Lung (tissue), 11 donors: ENCODE measurements at regions not wholly inside any gene's neighbourhood (a gene's known extent, or its start where the extent isn't known, plus 50 kb on each side); places are given as distances from the start of the nearest gene placed in this dataset.

Source experiments
- ATAC-seq: fragments of 200-7000 bp; cut with Tn5 transposase; one replicate; pipeline ENCODE4 v1.9.1; 2020; ENCODE audit warnings: moderate number of reproducible peaks; ENCODE audit not compliant: insufficient read depth, low FRiP score
- DNase-seq, 3 donors: peaks; one replicate each; pipeline ENCODE4 v3.0.0-alpha.2; 2013 to 2017
- H3K27ac ChIP-seq, 2 donors: one replicate each; pipeline ENCODE4 v1.5.1; 2013; ENCODE audit warnings: mild to moderate bottlenecking in 2 of 2, moderate library complexity in 2 of 2, control low read depth in 1 of 2, inconsistent platforms in 1 of 2, low read depth in 1 of 2, low read length in 1 of 2
- H3K27me3 ChIP-seq, 3 donors: one replicate each; pipeline ENCODE4 v1.5.1; 2013; ENCODE audit warnings: low read length in 2 of 3; ENCODE audit not compliant: control insufficient read depth in 3 of 3, insufficient read depth in 3 of 3
- H3K36me3 ChIP-seq, 4 donors: one replicate each; pipeline ENCODE4 v1.5.1; 2013; ENCODE audit warnings: low read length in 4 of 4, mild to moderate bottlenecking in 1 of 4, moderate library complexity in 1 of 4; ENCODE audit not compliant: control insufficient read depth in 4 of 4, insufficient read depth in 4 of 4
- H3K4me1 ChIP-seq, 5 donors: one replicate each; pipeline ENCODE4 v1.5.1; 2013; ENCODE audit warnings: low read length in 5 of 5, mild to moderate bottlenecking in 2 of 5, moderate library complexity in 1 of 5; ENCODE audit not compliant: control insufficient read depth in 5 of 5, insufficient read depth in 5 of 5
- H3K4me3 ChIP-seq: one replicate; pipeline ENCODE4 v1.5.1; 2013; ENCODE audit warnings: mild to moderate bottlenecking, control low read depth, moderate library complexity
- H3K9ac ChIP-seq, 2 donors: one replicate each; pipeline ENCODE4 v1.5.1; 2013; ENCODE audit warnings: low read length in 2 of 2, control low read depth in 1 of 2; ENCODE audit not compliant: insufficient read depth in 1 of 2
- H3K9me3 ChIP-seq, 4 donors: one replicate each; pipeline ENCODE4 v1.5.1; 2013; ENCODE audit warnings: low read length in 3 of 4, mild to moderate bottlenecking in 1 of 4, moderate library complexity in 1 of 4; ENCODE audit not compliant: control insufficient read depth in 4 of 4, insufficient read depth in 3 of 4
- WGBS, 2 donors: extraction: QIAGEN DNeasy Blood & Tissue Kit; methylation state at CpG; one replicate each; pipeline ENCODE4 v1.1.7; 2013; 5-methylcytosine and 5-hydroxymethylcytosine counted together
- TF ChIP-seq, protein P1 (sequence below): IDR thresholded peaks from 2 replicates; pipeline ENCODE4 v1.5.1; 2012; ENCODE audit warnings: mild to moderate bottlenecking; ENCODE audit errors: control extremely low read depth, extremely low read depth
- donor health status: control.
- donor health status: control.
- donor health status: Bipolar disorder and iron deficiency.
- donor health status: healthy.
- donor health status: DM: yes; HTN: yes; CAD: no.

DNA sequence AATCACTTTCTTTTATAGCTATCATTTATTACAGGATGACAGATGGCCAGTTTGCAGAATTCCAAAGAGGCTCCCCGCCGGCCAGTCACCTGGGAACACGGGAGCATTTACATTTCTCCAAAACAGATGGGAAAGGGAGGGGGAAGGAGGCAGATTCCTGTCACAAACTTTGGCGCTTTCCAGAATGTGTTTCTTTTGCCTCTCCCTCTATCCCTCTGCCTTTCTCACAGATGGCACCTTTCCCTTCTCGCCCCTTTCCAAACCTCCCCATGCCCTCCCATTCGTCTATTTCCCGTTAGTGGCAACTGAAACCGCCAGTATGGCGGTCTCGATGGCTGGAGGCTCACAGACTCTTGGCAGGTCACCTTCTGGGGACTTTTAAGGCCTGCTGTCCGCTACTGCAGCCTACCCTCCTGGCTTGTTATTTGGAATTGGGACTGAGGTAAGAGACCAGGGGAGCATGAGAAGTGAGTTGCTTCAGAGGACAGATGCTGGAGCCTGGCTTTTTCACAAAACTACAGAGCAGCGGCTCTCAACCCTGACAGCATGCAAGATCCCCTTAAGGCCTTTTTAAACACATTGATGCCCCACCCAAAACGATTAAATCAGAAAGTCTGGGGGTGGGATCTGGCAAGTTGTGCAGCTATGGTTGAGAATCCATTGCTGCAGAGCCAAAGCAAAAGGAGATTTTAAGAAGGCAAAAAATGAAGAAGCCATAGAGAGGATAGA, 161.5 kb upstream of the VASH1 start:
- Histone ChIP-seq H3K9ac (no peak overlapping the region), H3K4me3 (no peak overlapping the region), H3K9me3 (peaks cover 0 to 4% (median 0%) of the 10 kb centered on the region in 4 donors), H3K27me3 (peaks cover 0 to 3% (median 0%) of the 10 kb centered on the region in 3 donors), H3K27ac (no peak overlapping the region), H3K4me1 (no peaks in the 10 kb centered on the region), H3K36me3 (no peaks in the 10 kb centered on the region)
- DNase-seq (no peak), ATAC-seq (no peak)
- WGBS, 2 donors, result 71 to 76% methylated on average over 13 of the region's 13 CpGs
- TF ChIP-seq, protein P1, sequence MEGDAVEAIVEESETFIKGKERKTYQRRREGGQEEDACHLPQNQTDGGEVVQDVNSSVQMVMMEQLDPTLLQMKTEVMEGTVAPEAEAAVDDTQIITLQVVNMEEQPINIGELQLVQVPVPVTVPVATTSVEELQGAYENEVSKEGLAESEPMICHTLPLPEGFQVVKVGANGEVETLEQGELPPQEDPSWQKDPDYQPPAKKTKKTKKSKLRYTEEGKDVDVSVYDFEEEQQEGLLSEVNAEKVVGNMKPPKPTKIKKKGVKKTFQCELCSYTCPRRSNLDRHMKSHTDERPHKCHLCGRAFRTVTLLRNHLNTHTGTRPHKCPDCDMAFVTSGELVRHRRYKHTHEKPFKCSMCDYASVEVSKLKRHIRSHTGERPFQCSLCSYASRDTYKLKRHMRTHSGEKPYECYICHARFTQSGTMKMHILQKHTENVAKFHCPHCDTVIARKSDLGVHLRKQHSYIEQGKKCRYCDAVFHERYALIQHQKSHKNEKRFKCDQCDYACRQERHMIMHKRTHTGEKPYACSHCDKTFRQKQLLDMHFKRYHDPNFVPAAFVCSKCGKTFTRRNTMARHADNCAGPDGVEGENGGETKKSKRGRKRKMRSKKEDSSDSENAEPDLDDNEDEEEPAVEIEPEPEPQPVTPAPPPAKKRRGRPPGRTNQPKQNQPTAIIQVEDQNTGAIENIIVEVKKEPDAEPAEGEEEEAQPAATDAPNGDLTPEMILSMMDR, result no peak

GRCh38 chr14:76603713-76604112, 157.6 kb upstream of the VASH1 start:
- Histone ChIP-seq H3K9me3 (peaks cover 0 to 4% (median 0%) of the 10 kb centered on the region in 4 donors), H3K4me1 (no peaks in the 10 kb centered on the region), H3K9ac (no peak overlapping the region), H3K27me3 (peaks cover 0 to 3% (median 0%) of the 10 kb centered on the region in 3 donors), H3K36me3 (no peaks in the 10 kb centered on the region), H3K27ac (no peak overlapping the region), H3K4me3 (no peak overlapping the region)
- DNase-seq (no peak), ATAC-seq (no peak)
- TF ChIP-seq, protein P1, result no peak
- WGBS, 2 donors, result 69 to 82% methylated on average over 7 of the region's 7 CpGs

DNA sequence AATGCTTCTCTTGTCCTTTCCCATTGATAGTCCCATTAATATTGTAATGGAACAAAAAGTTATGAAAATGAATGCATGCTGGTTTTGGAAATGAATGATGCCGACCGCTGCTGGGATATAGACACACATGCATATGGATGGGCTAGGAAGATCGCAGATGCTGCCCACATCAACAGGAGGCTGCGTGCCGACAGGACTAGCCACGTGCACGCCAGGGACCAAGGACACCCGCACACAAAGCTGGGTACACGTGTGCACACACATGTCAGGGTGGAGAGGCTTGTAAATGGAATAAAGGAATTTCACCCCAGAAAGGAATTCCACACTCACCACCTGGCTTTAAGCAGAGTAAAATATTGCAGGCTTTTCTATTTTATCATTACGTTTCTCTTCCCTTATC, 153.8 kb upstream of the VASH1 start:
- TF ChIP-seq, protein P1, result no peak
- Histone ChIP-seq H3K36me3 (no peaks in the 10 kb centered on the region), H3K4me3 (no peak overlapping the region), H3K9ac (no peak overlapping the region), H3K4me1 (no peaks in the 10 kb centered on the region), H3K27ac (no peak overlapping the region), H3K27me3 (peaks cover 0 to 2% (median 0%) of the 10 kb centered on the region in 3 donors), H3K9me3 (peaks cover 0 to 2% (median 0%) of the 10 kb centered on the region in 4 donors)
- ATAC-seq (no peak), DNase-seq (no peak)
- 92 to 94% methylated on average over 10 of the region's 10 CpGs for WGBS, 2 donors

- Histone ChIP-seq H3K27ac (no peak overlapping the region), H3K4me1 (no peaks in the 10 kb centered on the region), H3K9me3 (peaks cover 0 to 11% (median 3%) of the 10 kb centered on the region in 4 donors), H3K36me3 (no peaks in the 10 kb centered on the region), H3K27me3 (peaks cover 0 to 3% (median 2%) of the 10 kb centered on the region in 3 donors), H3K9ac (no peak overlapping the region), H3K4me3 (no peak overlapping the region)
- WGBS, 2 donors, result 43 to 44% methylated on average over 5 of the region's 5 CpGs
- DNase-seq, result no peak
- TF ChIP-seq, protein P1, result no peak
- ATAC-seq, result no peak
Measured at GRCh38 chr14:76612654-76613053, 148.6 kb upstream of the VASH1 start.
